IMR-90 (cell line): ENCODE measurements at regions not wholly inside any gene's neighbourhood (a gene's known extent, or its start where the extent isn't known, plus 50 kb on each side); places are given as distances from the start of the nearest gene placed in this dataset.

Source experiments
- ATAC-seq: fragments of 200-7000 bp; cut with Tn5 transposase; 2 replicates; pipeline ENCODE4 v1.9.1; 2020; ENCODE audit warnings: low read depth, mild to moderate bottlenecking, moderate library complexity
- BruUV-seq: library from RNA; stranded (reverse); fragments of 400-500 nt; replicated peaks from 2 replicates; lab custom pipeline; 2021; lab: Mats Ljungman, UMichigan
- CTCF ChIA-PET: fragments of 300-600 bp; formaldehyde crosslinking; extraction: SDS; loops from one replicate; lab custom pipeline; 2021; ENCODE audit warnings: antibody characterized with exemption; lab: Yijun Ruan, JAX
- POLR2A ChIA-PET: fragments of 300-600 bp; sonication (Branson Sonifier 250); formaldehyde crosslinking; loops from one replicate; lab custom pipeline; 2022; ENCODE audit warnings: antibody characterized with exemption; ENCODE audit not compliant: unreplicated experiment; lab: Charles Lee
- DNase-seq: peaks from one replicate; pipeline ENCODE4 v3.0.0; 2013
- H2AFZ ChIP-seq: replicated peaks from 2 replicates; pipeline ENCODE3; 2013; ENCODE audit warnings: low read length, mild to moderate bottlenecking; ENCODE audit not compliant: poor library complexity
- H2AK5ac ChIP-seq: 2 replicates; pipeline ENCODE4 v1.6.1; 2013; ENCODE audit warnings: low read depth, low read length, inconsistent platforms
- H2AK9ac ChIP-seq: replicated peaks from 2 replicates; pipeline ENCODE3; 2013; ENCODE audit warnings: mild to moderate bottlenecking, low read depth, low read length, moderate library complexity; ENCODE audit not compliant: poor library complexity
- H2BK120ac ChIP-seq: 2 replicates; pipeline ENCODE4 v1.6.1; 2013; ENCODE audit warnings: low read depth, low read length, inconsistent platforms
- H2BK15ac ChIP-seq: 3 replicates; pipeline ENCODE4 v1.6.1; 2013; ENCODE audit warnings: low read depth, low read length, inconsistent platforms
- H2BK20ac ChIP-seq: 2 replicates; pipeline ENCODE4 v1.6.1; 2013; ENCODE audit warnings: low read depth, mild to moderate bottlenecking, inconsistent platforms, low read length, moderate library complexity
- H2BK5ac ChIP-seq: 2 replicates; pipeline ENCODE4 v1.6.1; 2013; ENCODE audit warnings: mild to moderate bottlenecking, low read depth, low read length, inconsistent platforms; ENCODE audit not compliant: poor library complexity, severe bottlenecking
- H3K14ac ChIP-seq: replicated peaks from 2 replicates; pipeline ENCODE4 v1.6.1; 2013; ENCODE audit warnings: low read depth, low read length, inconsistent platforms
- H3K18ac ChIP-seq: 2 replicates; pipeline ENCODE4 v1.6.1; 2013; ENCODE audit warnings: low read depth, low read length, control low read depth
- H3K23ac ChIP-seq: 2 replicates; pipeline ENCODE4 v1.6.1; 2013; ENCODE audit warnings: low read depth, low read length, inconsistent platforms
- H3K27ac ChIP-seq: 2 replicates; pipeline ENCODE4 v1.5.1; 2013; ENCODE audit warnings: mild to moderate bottlenecking, control low read depth, low read length; ENCODE audit not compliant: insufficient read depth
- H3K27me3 ChIP-seq: 2 replicates; pipeline ENCODE4 v1.6.1; 2013; ENCODE audit warnings: low read length; ENCODE audit not compliant: control insufficient read depth, insufficient read depth
- H3K36me3 ChIP-seq: 2 replicates; pipeline ENCODE4 v1.6.1; 2013; ENCODE audit warnings: low read length, mixed read lengths; ENCODE audit not compliant: control insufficient read depth, insufficient read depth
- H3K4ac ChIP-seq: 2 replicates; pipeline ENCODE4 v1.6.1; 2013; ENCODE audit warnings: low read depth, low read length, inconsistent platforms
- H3K4me1 ChIP-seq: 2 replicates; pipeline ENCODE4 v1.6.1; 2013; ENCODE audit warnings: low read length, mixed read lengths; ENCODE audit not compliant: control insufficient read depth, insufficient read depth
- H3K4me2 ChIP-seq: 2 replicates; pipeline ENCODE4 v1.6.1; 2013; ENCODE audit warnings: low read depth, mild to moderate bottlenecking, control low read depth, low read length, moderate library complexity
- H3K4me3 ChIP-seq: 2 replicates; pipeline ENCODE4 v1.5.1; 2013; ENCODE audit warnings: low read depth, mild to moderate bottlenecking, control low read depth, low read length, moderate library complexity; ENCODE audit not compliant: insufficient read depth
- H3K56ac ChIP-seq: 2 replicates; pipeline ENCODE4 v1.6.1; 2013; ENCODE audit warnings: low read length, inconsistent platforms; ENCODE audit not compliant: insufficient read depth; ENCODE audit errors: extremely low read depth
- H3K79me1 ChIP-seq, 2 experiments: 2 replicates each; pipeline ENCODE4 v1.6.1; 2013; ENCODE audit warnings: low read length in 2 of 2, inconsistent platforms in 1 of 2, low read depth in 1 of 2
- H3K9ac ChIP-seq: 2 replicates; pipeline ENCODE4 v1.6.1; 2013; ENCODE audit warnings: low read depth, low read length, control low read depth
- H3K9me1 ChIP-seq: 2 replicates; pipeline ENCODE4 v1.6.1; 2013; ENCODE audit warnings: low read length, inconsistent platforms; ENCODE audit not compliant: insufficient read depth
- H3K9me3 ChIP-seq: 2 replicates; pipeline ENCODE4 v1.6.1; 2013; ENCODE audit warnings: low read length; ENCODE audit not compliant: control insufficient read depth, insufficient read depth
- H4K20me1 ChIP-seq: 2 replicates; pipeline ENCODE4 v1.6.1; 2013; ENCODE audit warnings: low read length, inconsistent platforms; ENCODE audit not compliant: insufficient read depth
- H4K5ac ChIP-seq: 2 replicates; pipeline ENCODE4 v1.6.1; 2013; ENCODE audit warnings: mild to moderate bottlenecking, low read depth, low read length, control low read depth
- H4K8ac ChIP-seq, 2 experiments: 2 replicates each; pipeline ENCODE4 v1.6.1; 2013; ENCODE audit warnings: low read depth in 2 of 2, low read length in 2 of 2, control low read depth in 1 of 2, inconsistent platforms in 1 of 2
- H4K91ac ChIP-seq: 2 replicates; pipeline ENCODE4 v1.6.1; 2013; ENCODE audit warnings: low read depth, low read length, inconsistent platforms; ENCODE audit not compliant: insufficient read depth
- CHD1 ChIP-seq: IDR thresholded peaks from 2 replicates; pipeline ENCODE4 v1.6.1; 2012; ENCODE audit warnings: low read depth, low read length, improper control_type of control experiment
- FOS ChIP-seq: fragments of 150-350 bp; IDR thresholded peaks from 2 replicates; pipeline ENCODE4 v1.6.1; 2016; ENCODE audit warnings: low read depth, low read length
- MAZ ChIP-seq: IDR thresholded peaks from 2 replicates; pipeline ENCODE4 v1.6.1; 2012; ENCODE audit warnings: low read depth, mild to moderate bottlenecking, low read length, improper control_type of control experiment, moderate library complexity, borderline replicate concordance
- NFE2L2 ChIP-seq: fragments of 150-350 bp; IDR thresholded peaks from 2 replicates; pipeline ENCODE4 v1.6.1; 2016; ENCODE audit warnings: low read depth, mild to moderate bottlenecking, low read length
- POLR2A ChIP-seq: IDR thresholded peaks from 2 replicates; pipeline ENCODE4 v1.6.1; 2012; ENCODE audit warnings: mild to moderate bottlenecking, low read depth, low read length
- RCOR1 ChIP-seq: IDR thresholded peaks from 2 replicates; pipeline ENCODE4 v1.6.1; 2012; ENCODE audit warnings: mild to moderate bottlenecking, low read length, improper control_type of control experiment; ENCODE audit not compliant: insufficient replicate concordance
- WGBS, 2 experiments: methylation state at CpG; one replicate each; pipeline versions ENCODE4 v1.1.5 to v1.1.7; 2013; ENCODE audit warnings: missing lambda C conversion rate in 2 of 2; ENCODE audit not compliant: insufficient read length in 1 of 2; ENCODE audit errors: extremely low coverage in 2 of 2; 5-methylcytosine and 5-hydroxymethylcytosine counted together
- dilution Hi-C: fragments of 300-500 bp; cut with HindIII; formaldehyde crosslinking; loops from one replicate; pipeline ENCODE4 v1.14.3; 2018; ENCODE audit warnings: low sequenced_read_pairs; ENCODE audit not compliant: unreplicated experiment
- in situ Hi-C: fragments of 300-500 bp; cut with MboI; formaldehyde crosslinking; loops from 3 replicates; pipeline ENCODE4 v1.14.3; 2019; ENCODE audit warnings: low sequenced_read_pairs, inconsistent platforms, mixed read lengths
- intact Hi-C: fragments of 100-400 bp; cut with micrococcal nuclease; formaldehyde crosslinking; loops from 2 replicates; pipeline ENCODE4 v1.10.0; 2022

DNA sequence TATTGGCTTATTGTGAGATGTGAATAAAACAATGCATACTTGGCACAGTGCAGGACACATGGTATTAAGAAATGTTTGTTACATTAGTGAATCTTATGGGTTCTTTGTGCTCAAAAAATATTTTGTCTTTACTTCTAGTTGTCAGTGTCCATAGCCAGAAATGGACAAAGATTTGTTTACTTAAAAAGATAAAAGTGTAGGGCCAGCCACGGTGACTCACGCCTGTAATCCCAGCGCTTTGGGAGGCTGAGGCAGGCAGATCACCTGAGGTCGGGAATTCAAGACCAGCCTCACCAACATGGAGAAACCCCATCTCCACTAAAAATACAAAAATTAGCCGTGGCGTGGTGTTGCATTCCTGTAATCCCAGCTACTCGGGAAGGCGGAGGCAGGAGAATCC is 654.6 kb upstream of the NEGR1 start:
- no TSS peak for BruUV-seq
- dilution Hi-C loops (no loop called here), intact Hi-C loops (no loop called here), in situ Hi-C loops (no loop called here)
- Histone ChIP-seq H2AK5ac (no peak overlapping the region), H2BK5ac (no peak overlapping the region), H3K14ac (no peak overlapping the region), H3K4ac (no peak overlapping the region), H3K18ac (no peak overlapping the region), H3K4me2 (no peak overlapping the region), H3K9me3 (no peaks in the 10 kb centered on the region), H4K91ac (no peak overlapping the region), H3K27me3 (no peaks in the 10 kb centered on the region), H4K5ac (no peak overlapping the region), H3K4me3 (no peak overlapping the region), H2BK120ac (no peak overlapping the region), H3K23ac (no peak overlapping the region), H3K9ac (no peak overlapping the region), H3K9me1 (no peaks in the 10 kb centered on the region), H4K8ac (no peak overlapping the region), H2AFZ (no peak overlapping the region), H3K79me1 (no peaks in the 10 kb centered on the region), H3K56ac (no peak overlapping the region), H3K36me3 (no peaks in the 10 kb centered on the region), H3K27ac (no peak overlapping the region), H2BK15ac (no peak overlapping the region), H4K20me1 (no peaks in the 10 kb centered on the region), H2BK20ac (no peak overlapping the region), H3K4me1 (no peaks in the 10 kb centered on the region), H2AK9ac (no peak overlapping the region)
- CTCF ChIA-PET: no interaction called here
- no peak for DNase-seq
- WGBS, 2 experiments: no CpG with 5 or more reads among the region's 8 CpGs
- no peak for TF ChIP-seq FOS
- TF ChIP-seq RCOR1: no peak
- TF ChIP-seq NFE2L2: no peak
- no peak for TF ChIP-seq POLR2A
- no peak for TF ChIP-seq CHD1
- no peak for TF ChIP-seq MAZ
- POLR2A ChIA-PET: no interaction called here
- no peak for ATAC-seq
